GM23338 (cell line): ENCODE measurements at regions not wholly inside any gene's neighbourhood (a gene's known extent, or its start where the extent isn't known, plus 50 kb on each side); places are given as distances from the start of the nearest gene placed in this dataset.

Experiments
- ATAC-seq: fragments of 200-7000 bp; cut with Tn5 transposase; 3 replicates; pipeline ENCODE4 v1.9.1; 2020
- DNase-seq: peaks from one replicate; pipeline ENCODE4 v3.0.0-alpha.2; 2015; ENCODE audit warnings: low spot score
- H2AFZ ChIP-seq: fragments of 200-600 bp; sonication (generic); 2 replicates; pipeline ENCODE4 v1.8.0; 2016; ENCODE audit warnings: antibody characterized with exemption, mild to moderate bottlenecking, moderate library complexity
- H3F3A ChIP-seq: fragments of 200-600 bp; sonication (generic); replicated peaks from 2 replicates; pipeline ENCODE4 v1.8.0; 2017; ENCODE audit warnings: antibody characterized with exemption, mixed run types, low read depth
- H3K27ac ChIP-seq: fragments of 200-600 bp; sonication (generic); 2 replicates; pipeline ENCODE4 v1.6.1; 2016; ENCODE audit warnings: low read depth
- H3K27me3 ChIP-seq: fragments of 200-600 bp; sonication (generic); 2 replicates; pipeline ENCODE4 v1.8.0; 2016; ENCODE audit warnings: mild to moderate bottlenecking, mixed run types, moderate library complexity; ENCODE audit not compliant: insufficient read depth
- H3K36me3 ChIP-seq: fragments of 200-600 bp; sonication (generic); 2 replicates; pipeline ENCODE4 v1.8.0; 2016; ENCODE audit warnings: mild to moderate bottlenecking; ENCODE audit not compliant: insufficient read depth
- H3K4me1 ChIP-seq: fragments of 200-600 bp; sonication (generic); 2 replicates; pipeline ENCODE4 v1.8.0; 2016; ENCODE audit warnings: mild to moderate bottlenecking, moderate library complexity; ENCODE audit not compliant: insufficient read depth
- H3K4me2 ChIP-seq: fragments of 200-600 bp; sonication (generic); 2 replicates; pipeline ENCODE4 v1.7.1; 2017; ENCODE audit warnings: mixed run types
- H3K4me3 ChIP-seq: fragments of 200-600 bp; sonication (generic); 2 replicates; pipeline ENCODE4 v1.6.1; 2016; ENCODE audit warnings: mixed run types
- H3K79me2 ChIP-seq: fragments of 200-600 bp; sonication (generic); replicated peaks from 2 replicates; pipeline ENCODE4 v1.8.0; 2017; ENCODE audit warnings: mild to moderate bottlenecking; ENCODE audit not compliant: insufficient read depth
- H3K9me2 ChIP-seq: fragments of 200-600 bp; sonication (generic); 2 replicates; pipeline ENCODE4 v1.8.0; 2017; ENCODE audit not compliant: insufficient read depth
- H4K20me1 ChIP-seq: fragments of 200-600 bp; sonication (generic); replicated peaks from 2 replicates; pipeline ENCODE4 v1.8.0; 2017; ENCODE audit warnings: mild to moderate bottlenecking; ENCODE audit not compliant: insufficient read depth
- H3K27ac Mint-ChIP-seq: 2 replicates; pipeline ENCODE4 v1.8.0; 2020; ENCODE audit warnings: inconsistent platforms, mild to moderate bottlenecking, moderate library complexity, mixed read lengths
- H3K27me3 Mint-ChIP-seq: 3 replicates; pipeline ENCODE4 v1.8.0; 2022; ENCODE audit warnings: low read depth, mild to moderate bottlenecking, moderate library complexity, mixed read lengths, inconsistent platforms; ENCODE audit not compliant: insufficient read depth, poor library complexity
- H3K36me3 Mint-ChIP-seq: 3 replicates; pipeline ENCODE4 v1.8.0; 2021; ENCODE audit warnings: low read depth, mild to moderate bottlenecking, inconsistent platforms, moderate library complexity, mixed read lengths
- H3K4me1 Mint-ChIP-seq: 3 replicates; pipeline ENCODE4 v1.8.0; 2020; ENCODE audit warnings: mild to moderate bottlenecking, inconsistent platforms, mixed read lengths
- H3K4me3 Mint-ChIP-seq: 3 replicates; pipeline ENCODE4 v1.8.0; 2021; ENCODE audit warnings: moderate library complexity, mild to moderate bottlenecking, inconsistent platforms, mixed read lengths
- H3K9me3 Mint-ChIP-seq: 3 replicates; pipeline ENCODE4 v1.8.0; 2020; ENCODE audit warnings: moderate library complexity, mild to moderate bottlenecking, inconsistent platforms, mixed read lengths
- CREB1 ChIP-seq: fragments of 250-450 bp; sonication (Bioruptor Pico); IDR thresholded peaks from 2 replicates; pipeline ENCODE4 v1.5.0; 2020; ENCODE audit warnings: low read depth, mild to moderate bottlenecking, moderate library complexity
- ETS1 ChIP-seq: IDR thresholded peaks from 2 replicates; pipeline ENCODE4 v1.6.1; 2016; ENCODE audit warnings: antibody characterized with exemption
- EZH2 ChIP-seq: fragments of 200-600 bp; sonication (generic); IDR thresholded peaks from one replicate; pipeline ENCODE4 v1.8.0; 2017; ENCODE audit warnings: antibody characterized with exemption, mild to moderate bottlenecking, low read depth; ENCODE audit not compliant: unreplicated experiment
- EZH2phosphoT487 ChIP-seq: fragments of 200-600 bp; sonication (generic); IDR thresholded peaks from one replicate; pipeline ENCODE4 v1.8.1; 2018; ENCODE audit warnings: antibody characterized with exemption; ENCODE audit not compliant: unreplicated experiment
- JUNB ChIP-seq: IDR thresholded peaks from one replicate; pipeline ENCODE4 v1.6.1; 2016; ENCODE audit warnings: antibody characterized with exemption; ENCODE audit not compliant: unreplicated experiment
- NANOG ChIP-seq: IDR thresholded peaks from 2 replicates; pipeline ENCODE4 v1.6.1; 2016; ENCODE audit warnings: antibody characterized with exemption, borderline replicate concordance
- STAT1 ChIP-seq: IDR thresholded peaks from one replicate; pipeline ENCODE4 v1.6.1; 2016; ENCODE audit warnings: antibody characterized with exemption; ENCODE audit not compliant: unreplicated experiment
- ZNF114 ChIP-seq: fragments of 250-450 bp; sonication (Bioruptor Pico); IDR thresholded peaks from 2 replicates; pipeline ENCODE4 v1.5.0; 2020; ENCODE audit warnings: mild to moderate bottlenecking, moderate library complexity
- ZNF331 ChIP-seq: fragments of 250-450 bp; sonication (Bioruptor Pico); IDR thresholded peaks from 2 replicates; pipeline ENCODE4 v1.5.0; 2020; ENCODE audit warnings: low read depth, mild to moderate bottlenecking, moderate library complexity
- ZNF462 ChIP-seq: fragments of 250-450 bp; sonication (Bioruptor Pico); IDR thresholded peaks from 2 replicates; pipeline ENCODE4 v1.5.0; 2020; ENCODE audit warnings: mild to moderate bottlenecking, moderate library complexity

- no peak for TF ChIP-seq ZNF462 (CRISPR knock-in tag)
- TF ChIP-seq EZH2, result no peak
- TF ChIP-seq ZNF331 (CRISPR knock-in tag), result no peak
- no peak for TF ChIP-seq EZH2phosphoT487
- TF ChIP-seq NANOG, result no peak
- no peak for TF ChIP-seq CREB1 (CRISPR knock-in tag)
- TF ChIP-seq JUNB, result no peak
- TF ChIP-seq ZNF114, result no peak
- no peak for TF ChIP-seq STAT1
Observed at GRCh38 chr6:102520966-102521365, 1127.5 kb downstream of the GRIK2 start (continued).

- Mint-ChIP-seq H3K27ac (no peak overlapping the region), H3K4me1 (no peaks in the 10 kb centered on the region), H3K36me3 (no peaks in the 10 kb centered on the region), H3K9me3 (no peaks in the 10 kb centered on the region), H3K27me3 (no peaks in the 10 kb centered on the region), H3K4me3 (no peak overlapping the region)
- no peaks in the 10 kb centered on the region for H4K20me1 ChIP-seq
- H3K36me3 ChIP-seq, result no peaks in the 10 kb centered on the region
- no peaks in the 10 kb centered on the region for H3K4me1 ChIP-seq
- H3K27me3 ChIP-seq, result no peaks in the 10 kb centered on the region
- H3K4me3 ChIP-seq, result no peak overlapping the region
- H3K4me2 ChIP-seq, result no peak overlapping the region
- TF ChIP-seq STAT1 (no peak), CREB1 (CRISPR knock-in tag) (no peak), NANOG (no peak), ETS1 (no peak), ZNF462 (CRISPR knock-in tag) (no peak)
- H3K27ac ChIP-seq, result no peak overlapping the region
- no peak overlapping the region for H2AFZ ChIP-seq
- H3F3A ChIP-seq, result no peaks in the 10 kb centered on the region
- no peaks in the 10 kb centered on the region for H3K9me2 ChIP-seq
- H3K79me2 ChIP-seq, result no peaks in the 10 kb centered on the region
- no peak for DNase-seq
- no peak for ATAC-seq
Observed at GRCh38 chr6:102517506-102517905, 1124.0 kb downstream of the GRIK2 start.
